K562 (cell line): ENCODE measurements at regions not wholly inside any gene's neighbourhood (a gene's known extent, or its start where the extent isn't known, plus 50 kb on each side); places are given as distances from the start of the nearest gene placed in this dataset.

ENCODE experiments used
- ATAC-seq: fragments of 200-7000 bp; cut with Tn5 transposase; 3 replicates; pipeline ENCODE4 v1.9.1; 2020; ENCODE audit warnings: moderate library complexity
- BruUV-seq: library from RNA; stranded (reverse); fragments of 400-500 nt; replicated peaks from 2 replicates; lab custom pipeline; 2021; lab: Mats Ljungman, UMichigan
- CTCF ChIA-PET: fragments of 300-600 bp; formaldehyde crosslinking; extraction: SDS; loops from one replicate; lab custom pipeline; 2021; ENCODE audit warnings: low intra/inter-chr PET ratio; lab: Yijun Ruan, JAX
- POLR2A ChIA-PET: fragments of 300-600, 350-650 bp; sonication (Branson Sonifier 250); formaldehyde crosslinking; extraction: SDS; loops from one replicate; lab custom pipeline; 2021; ENCODE audit warnings: antibody characterized with exemption, inconsistent platforms; lab: Yijun Ruan, JAX
- DNase-seq, 4 experiments: peaks; one replicate each; pipeline versions ENCODE4 v3.0.0 to v3.0.0-alpha.2; 2011 to 2018; ENCODE audit warnings: low spot score in 3 of 4, mixed read lengths in 3 of 4; ENCODE audit errors: extremely low read depth in 1 of 4
- FAIRE-seq: peaks from 2 replicates; lab custom pipeline; 2011; peaks lifted over from hg19 to GRCh38; lab: Jason Lieb, UNC
- H2AFZ ChIP-seq: 2 replicates; pipeline ENCODE4 v1.6.0; 2011; ENCODE audit warnings: low read depth, low read length, control low read depth, inconsistent platforms
- H3K27ac ChIP-seq: fragments of 200-600 bp; 3 replicates; pipeline ENCODE4 v1.8.0; 2011; ENCODE audit warnings: low read depth, mild to moderate bottlenecking, control low read depth, inconsistent platforms, low read length, moderate library complexity, mixed read lengths; ENCODE audit errors: extremely low read depth
- H3K27me3 ChIP-seq, 2 experiments: fragments of 300-600 bp in 1 of 2; 2 replicates in 1 of 2; 3 replicates in 1 of 2; pipeline versions ENCODE4 v1.6.0 to v1.8.0; 2011; ENCODE audit warnings: inconsistent platforms in 2 of 2, low read length in 2 of 2, mild to moderate bottlenecking in 1 of 2, mixed read lengths in 1 of 2, moderate library complexity in 1 of 2; ENCODE audit not compliant: control insufficient read depth in 2 of 2, insufficient read depth in 2 of 2
- H3K36me3 ChIP-seq: fragments of 300-600 bp; 3 replicates; pipeline ENCODE4 v1.8.0; 2011; ENCODE audit warnings: mild to moderate bottlenecking, low read length, inconsistent platforms; ENCODE audit not compliant: control insufficient read depth, insufficient read depth
- H3K4me1 ChIP-seq, 2 experiments: fragments of 200-600 bp in 1 of 2; replicated peaks in 1 of 2; 2 replicates in 1 of 2; 3 replicates in 1 of 2; pipeline versions ENCODE4 v1.5.1 to v1.8.0; 2011; ENCODE audit warnings: inconsistent platforms in 2 of 2, low read length in 2 of 2, mild to moderate bottlenecking in 1 of 2, mixed read lengths in 1 of 2, moderate library complexity in 1 of 2; ENCODE audit not compliant: control insufficient read depth in 2 of 2, insufficient read depth in 2 of 2
- H3K4me2 ChIP-seq: 2 replicates; pipeline ENCODE4 v1.6.1; 2011; ENCODE audit warnings: low read length, control low read depth, inconsistent platforms, mixed read lengths; ENCODE audit not compliant: insufficient read depth
- H3K4me3 ChIP-seq: fragments of 200-600 bp; sonication (generic), shearing (Covaris generic); 2 replicates; pipeline ENCODE4 v1.5.1; 2016; ENCODE audit warnings: control low read depth, inconsistent platforms
- H3K79me2 ChIP-seq: fragments of 200-600 bp; 3 replicates; pipeline ENCODE4 v1.8.0; 2011; ENCODE audit warnings: low read length, inconsistent platforms; ENCODE audit not compliant: control insufficient read depth, insufficient read depth
- H3K9ac ChIP-seq, 2 experiments: 2 replicates each; pipeline versions ENCODE4 v1.6.0 to v1.6.1; 2011; ENCODE audit warnings: low read depth in 2 of 2, low read length in 2 of 2, control low read depth in 1 of 2, inconsistent platforms in 1 of 2, mild to moderate bottlenecking in 1 of 2, mixed read lengths in 1 of 2; ENCODE audit not compliant: insufficient read depth in 1 of 2
- H3K9me1 ChIP-seq: one replicate; pipeline ENCODE4 v1.6.0; 2011; ENCODE audit warnings: inconsistent platforms, mild to moderate bottlenecking, low read length, moderate library complexity; ENCODE audit not compliant: control insufficient read depth, insufficient read depth
- H3K9me3 ChIP-seq: replicated peaks from 2 replicates; pipeline ENCODE4 v1.5.1; 2011; ENCODE audit warnings: low read depth, low read length, inconsistent platforms; ENCODE audit not compliant: control insufficient read depth, insufficient read depth
- H4K20me1 ChIP-seq: replicated peaks from 2 replicates; pipeline ENCODE4 v1.6.1; 2011; ENCODE audit warnings: low read length, inconsistent platforms, mixed read lengths; ENCODE audit not compliant: control insufficient read depth, insufficient read depth
- ESRRA ChIP-seq: fragments of 450-650 bp; IDR thresholded peaks from 2 replicates; pipeline ENCODE4 v1.6.1; 2014; ENCODE audit warnings: low read depth, mild to moderate bottlenecking, moderate library complexity, borderline replicate concordance
- EZH2 ChIP-seq: IDR thresholded peaks from 2 replicates; pipeline ENCODE4 v1.6.1; 2012; ENCODE audit warnings: low read depth, mild to moderate bottlenecking, inconsistent platforms, low read length, borderline replicate concordance
- FOXM1 ChIP-seq, 2 experiments: fragments of 450-650 bp in 1 of 2; sonication (generic) in 1 of 2; formaldehyde crosslinking in 1 of 2; IDR thresholded peaks; 2 replicates each; pipeline versions ENCODE4 v1.6.1 to v1.9.0; 2017 to 2022; ENCODE audit warnings: low read depth in 2 of 2, mild to moderate bottlenecking in 2 of 2, missing genetic modification reagents in 1 of 2, moderate library complexity in 1 of 2
- ILF3 ChIP-seq: fragments of 450-650 bp; IDR thresholded peaks from 2 replicates; pipeline ENCODE4 v1.6.1; 2018; ENCODE audit warnings: antibody characterized with exemption, mild to moderate bottlenecking, moderate library complexity, borderline replicate concordance
- JUND ChIP-seq, 2 experiments: IDR thresholded peaks; 2 replicates in 1 of 2; 3 replicates in 1 of 2; pipeline ENCODE4 v1.6.1; 2011; ENCODE audit warnings: borderline replicate concordance in 2 of 2, low read depth in 2 of 2, low read length in 2 of 2, improper control_type of control experiment in 1 of 2, missing biosample characterization in 1 of 2, missing genetic modification characterization in 1 of 2, missing genetic modification reagents in 1 of 2
- KAT2B ChIP-seq: IDR thresholded peaks from one replicate; pipeline ENCODE4 v1.6.1; 2012; ENCODE audit warnings: low read depth, mild to moderate bottlenecking, control low read depth, inconsistent platforms, low read length, moderate library complexity
- KAT7 ChIP-seq: sonication (generic); formaldehyde crosslinking; IDR thresholded peaks from 2 replicates; pipeline ENCODE4 v1.8.0; 2022; ENCODE audit warnings: missing genetic modification reagents, mild to moderate bottlenecking, borderline replicate concordance
- POLR2B ChIP-seq: fragments of 450-650 bp; IDR thresholded peaks from 2 replicates; pipeline ENCODE4 v1.6.1; 2018; ENCODE audit warnings: low read depth; ENCODE audit not compliant: partially characterized antibody
- TCFL5 ChIP-seq: fragments of 250-450 bp; sonication (Bioruptor Pico); conservative IDR thresholded peaks from 2 replicates; pipeline ENCODE4 v1.6.1; 2021; ENCODE audit warnings: mild to moderate bottlenecking, moderate library complexity, matching md5 sums
- ZNF232 ChIP-seq: sonication (generic); formaldehyde crosslinking; IDR thresholded peaks from 2 replicates; pipeline ENCODE4 v1.8.0; 2022; ENCODE audit warnings: mild to moderate bottlenecking, missing genetic modification reagents
- ZNF444 ChIP-seq: fragments of 250-450 bp; sonication (Bioruptor Pico); IDR thresholded peaks from 2 replicates; pipeline ENCODE4 v1.4.0; 2020; ENCODE audit warnings: mild to moderate bottlenecking, moderate library complexity
- ZNF79 ChIP-seq: fragments of 250-450 bp; sonication (Bioruptor Pico); IDR thresholded peaks from 2 replicates; pipeline ENCODE4 v1.4.0; 2020; ENCODE audit warnings: low read depth, mild to moderate bottlenecking, moderate library complexity
- WGBS: fragments of 100-300 bp; shearing (Covaris generic); methylation state at CpG from one replicate; pipeline ENCODE4 v1.1.6; 2016; ENCODE audit warnings: low coverage, mixed read lengths; ENCODE audit not compliant: insufficient coverage; ENCODE audit errors: missing lambda C conversion rate; 5-methylcytosine and 5-hydroxymethylcytosine counted together
- in situ Hi-C: fragments of 300-500 bp; cut with MboI; formaldehyde crosslinking; loops from 4 replicates; pipeline ENCODE4 v1.15.0; 2018; ENCODE audit warnings: inconsistent platforms, mixed read lengths
- intact Hi-C: fragments of 100-400 bp; cut with micrococcal nuclease; formaldehyde crosslinking; loops from 2 replicates; pipeline ENCODE4 v1.14.2; 2022
- TF ChIP-seq, protein P1 (sequence below): fragments of 450-650 bp; formaldehyde crosslinking; IDR thresholded peaks from 2 replicates; pipeline ENCODE4 v1.4.0; 2020; ENCODE audit warnings: mild to moderate bottlenecking, mixed read lengths
- TF ChIP-seq, protein P2 (sequence below): fragments of 450-650 bp; IDR thresholded peaks from 2 replicates; pipeline ENCODE4 v1.6.1; 2016; ENCODE audit warnings: missing biosample characterization, missing genetic modification characterization

DNA sequence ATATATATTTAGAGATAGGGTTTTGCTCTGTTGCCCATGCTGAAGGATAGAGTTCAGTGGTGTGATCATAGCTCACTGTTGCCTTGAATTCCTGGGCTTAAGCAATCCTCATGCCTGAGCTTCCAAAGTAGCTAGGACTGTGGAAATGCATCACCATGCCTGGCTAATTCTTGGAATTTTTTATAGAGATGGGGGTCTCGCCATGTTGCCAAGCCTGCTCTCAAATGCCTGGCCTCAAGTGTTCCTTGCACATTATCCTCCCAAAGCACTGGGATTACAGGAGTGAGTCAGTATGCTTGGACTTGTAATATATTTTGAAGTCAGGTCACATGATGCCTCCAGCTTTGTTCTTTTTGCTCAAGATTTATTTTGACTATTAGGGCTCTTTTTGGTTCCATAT, 178.0 kb downstream of the RPAP3 start:
- in situ Hi-C loops = no loop called here
- Histone ChIP-seq H3K4me1 (no peaks in the 10 kb centered on the region), H3K27ac (no peak overlapping the region), H2AFZ (no peak overlapping the region), H3K9me1 (no peaks in the 10 kb centered on the region), H4K20me1 (no peaks in the 10 kb centered on the region), H3K9me3 (peaks cover 2% of the 10 kb centered on the region), H3K27me3 (no peaks in the 10 kb centered on the region), H3K36me3 (no peaks in the 10 kb centered on the region), H3K9ac (no peak overlapping the region), H3K4me2 (no peak overlapping the region), H3K79me2 (no peaks in the 10 kb centered on the region), H3K4me3 (no peak overlapping the region)
- TF ChIP-seq, protein P1, sequence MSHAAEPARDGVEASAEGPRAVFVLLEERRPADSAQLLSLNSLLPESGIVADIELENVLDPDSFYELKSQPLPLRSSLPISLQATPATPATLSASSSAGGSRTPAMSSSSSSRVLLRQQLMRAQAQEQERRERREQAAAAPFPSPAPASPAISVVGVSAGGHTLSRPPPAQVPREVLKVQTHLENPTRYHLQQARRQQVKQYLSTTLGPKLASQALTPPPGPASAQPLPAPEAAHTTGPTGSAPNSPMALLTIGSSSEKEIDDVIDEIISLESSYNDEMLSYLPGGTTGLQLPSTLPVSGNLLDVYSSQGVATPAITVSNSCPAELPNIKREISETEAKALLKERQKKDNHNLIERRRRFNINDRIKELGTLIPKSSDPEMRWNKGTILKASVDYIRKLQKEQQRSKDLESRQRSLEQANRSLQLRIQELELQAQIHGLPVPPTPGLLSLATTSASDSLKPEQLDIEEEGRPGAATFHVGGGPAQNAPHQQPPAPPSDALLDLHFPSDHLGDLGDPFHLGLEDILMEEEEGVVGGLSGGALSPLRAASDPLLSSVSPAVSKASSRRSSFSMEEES (CRISPR knock-in tag) = peak; percentile 33
- no peak for TF ChIP-seq ESRRA
- ChIA-PET POLR2A (no interaction called here), CTCF (no interaction called here)
- DNase-seq (no peak), FAIRE-seq (no peak), ATAC-seq (no peak)
- BruUV-seq = no TSS peak
- WGBS = 0% methylated on average over 1 of the region's 1 CpG
- intact Hi-C loops = no loop called here

DNA sequence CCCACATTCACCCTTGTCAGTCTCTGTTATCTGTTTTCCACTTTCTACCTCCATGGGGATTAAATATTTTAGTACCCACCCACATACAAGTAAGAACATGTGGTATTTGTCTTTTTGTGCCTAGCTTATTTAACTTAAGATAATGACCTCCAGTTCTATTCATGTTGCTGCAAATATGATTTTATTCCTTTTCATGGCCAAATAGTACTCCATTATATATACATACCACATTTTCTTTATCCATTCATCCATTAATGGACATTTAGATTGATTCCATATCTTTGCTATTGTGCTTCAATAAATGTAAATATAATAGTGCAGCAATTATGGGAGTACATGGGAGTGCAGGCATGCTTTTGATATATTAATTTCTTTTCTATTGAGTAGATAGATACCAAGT, 185.8 kb downstream of the RPAP3 start:
- ATAC-seq = no peak
- H4K20me1 ChIP-seq = no peaks in the 10 kb centered on the region
- in situ Hi-C loops = no loop called here
- H3K27ac ChIP-seq = no peak overlapping the region
- H3K36me3 ChIP-seq = no peaks in the 10 kb centered on the region
- FAIRE-seq = no peak
- ChIA-PET CTCF (no interaction called here), POLR2A (no interaction called here)
- intact Hi-C loops = no loop called here
- no peaks in the 10 kb centered on the region for H3K9me3 ChIP-seq
- BruUV-seq = no TSS peak
- no peak overlapping the region for H3K4me2 ChIP-seq
- H2AFZ ChIP-seq = no peak overlapping the region
- H3K4me1 ChIP-seq = no peaks in the 10 kb centered on the region
- DNase-seq = no peak
- no peak overlapping the region for H3K4me3 ChIP-seq
- H3K79me2 ChIP-seq = no peaks in the 10 kb centered on the region
- H3K9me1 ChIP-seq = no peaks in the 10 kb centered on the region
- H3K27me3 ChIP-seq = no peaks in the 10 kb centered on the region
- no peak overlapping the region for H3K9ac ChIP-seq
- TF ChIP-seq ZNF232 (CRISPR knock-in tag) (no peak), KAT2B (no peak), KAT7 (no peak), ILF3 (no peak), JUND (IDR thresholded peaks at IDR 0.05; ENCODE audit: borderline replicate concordance, low read depth, low read length) (no peak), JUND (tag; IDR thresholded peaks at IDR 0.05; ENCODE audit: borderline replicate concordance, low read depth, low read length) (no peak), ZNF444 (CRISPR knock-in tag) (no peak), EZH2 (no peak), TCFL5 (CRISPR knock-in tag) (no peak), POLR2B (no peak), FOXM1 (IDR thresholded peaks at IDR 0.05; ENCODE audit: low read depth) (no peak), FOXM1 (CRISPR knock-in tag; IDR thresholded peaks at IDR 0.05; ENCODE audit: low read depth) (no peak), ZNF79 (CRISPR knock-in tag) (no peak)
- TF ChIP-seq, protein P2, sequence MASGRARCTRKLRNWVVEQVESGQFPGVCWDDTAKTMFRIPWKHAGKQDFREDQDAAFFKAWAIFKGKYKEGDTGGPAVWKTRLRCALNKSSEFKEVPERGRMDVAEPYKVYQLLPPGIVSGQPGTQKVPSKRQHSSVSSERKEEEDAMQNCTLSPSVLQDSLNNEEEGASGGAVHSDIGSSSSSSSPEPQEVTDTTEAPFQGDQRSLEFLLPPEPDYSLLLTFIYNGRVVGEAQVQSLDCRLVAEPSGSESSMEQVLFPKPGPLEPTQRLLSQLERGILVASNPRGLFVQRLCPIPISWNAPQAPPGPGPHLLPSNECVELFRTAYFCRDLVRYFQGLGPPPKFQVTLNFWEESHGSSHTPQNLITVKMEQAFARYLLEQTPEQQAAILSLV = no peak
